Neuron (in vitro differentiated cells): ENCODE measurements at regions not wholly inside any gene's neighbourhood (a gene's known extent, or its start where the extent isn't known, plus 50 kb on each side); places are given as distances from the start of the nearest gene placed in this dataset.

Experiments
- H2AFZ ChIP-seq: one replicate; pipeline ENCODE4 v1.6.1; 2013; ENCODE audit warnings: low read depth, mild to moderate bottlenecking, inconsistent platforms, low read length, moderate library complexity
- H3K27me3 ChIP-seq: one replicate; pipeline ENCODE4 v1.6.1; 2013; ENCODE audit warnings: low read length; ENCODE audit not compliant: insufficient read depth
- H3K36me3 ChIP-seq: one replicate; pipeline ENCODE4 v1.6.1; 2013; ENCODE audit warnings: low read length; ENCODE audit not compliant: insufficient read depth
- H3K4me1 ChIP-seq: one replicate; pipeline ENCODE4 v1.6.1; 2013; ENCODE audit warnings: low read length; ENCODE audit not compliant: insufficient read depth
- H3K4me3 ChIP-seq: 2 replicates; pipeline ENCODE4 v1.5.1; 2013; ENCODE audit warnings: mild to moderate bottlenecking, low read length, moderate library complexity
- H3K9me3 ChIP-seq: one replicate; pipeline ENCODE4 v1.6.1; 2013; ENCODE audit warnings: low read length

GRCh38 chr10:32163071-32163761 is 107.0 kb upstream of the KIF5B start:
- no peaks in the 10 kb centered on the region for H3K27me3 ChIP-seq
- H3K9me3 ChIP-seq = no peaks in the 10 kb centered on the region
- H3K4me1 ChIP-seq = no peaks in the 10 kb centered on the region
- H2AFZ ChIP-seq = no peak overlapping the region
- H3K4me3 ChIP-seq = no peak overlapping the region
- no peaks in the 10 kb centered on the region for H3K36me3 ChIP-seq

- no peak overlapping the region for H2AFZ ChIP-seq
- no peaks in the 10 kb centered on the region for H3K4me1 ChIP-seq
- no peak overlapping the region for H3K4me3 ChIP-seq
- H3K9me3 ChIP-seq = no peaks in the 10 kb centered on the region
- H3K27me3 ChIP-seq = no peaks in the 10 kb centered on the region
- no peaks in the 10 kb centered on the region for H3K36me3 ChIP-seq
Measured at GRCh38 chr10:32161586-32161985, 105.4 kb upstream of the KIF5B start.

- Histone ChIP-seq H3K4me1 (no peaks in the 10 kb centered on the region), H3K27me3 (peaks cover 2% of the 10 kb centered on the region), H2AFZ (no peak overlapping the region), H3K9me3 (no peaks in the 10 kb centered on the region), H3K36me3 (no peaks in the 10 kb centered on the region), H3K4me3 (no peak overlapping the region)
Measured at GRCh38 chr10:32160864-32161263, 104.6 kb upstream of the KIF5B start.

GRCh38 chr10:32159264-32159663 is 103.0 kb upstream of the KIF5B start:
- H3K27me3 ChIP-seq = peaks cover 2% of the 10 kb centered on the region
- H3K9me3 ChIP-seq = no peaks in the 10 kb centered on the region
- no peak overlapping the region for H2AFZ ChIP-seq
- H3K4me1 ChIP-seq = no peaks in the 10 kb centered on the region
- no peak overlapping the region for H3K4me3 ChIP-seq
- no peaks in the 10 kb centered on the region for H3K36me3 ChIP-seq

GRCh38 chr10:32156031-32156495 is 99.8 kb upstream of the KIF5B start:
- Histone ChIP-seq H3K4me3 (no peak overlapping the region), H3K27me3 (peaks cover 2% of the 10 kb centered on the region), H3K36me3 (no peaks in the 10 kb centered on the region), H3K9me3 (no peaks in the 10 kb centered on the region), H2AFZ (no peak overlapping the region), H3K4me1 (no peaks in the 10 kb centered on the region)

GRCh38 chr10:32155075-32155516 is 98.9 kb upstream of the KIF5B start:
- Histone ChIP-seq H2AFZ (no peak overlapping the region), H3K4me1 (no peaks in the 10 kb centered on the region), H3K9me3 (no peaks in the 10 kb centered on the region), H3K4me3 (no peak overlapping the region), H3K27me3 (peaks cover 2% of the 10 kb centered on the region), H3K36me3 (no peaks in the 10 kb centered on the region)

GRCh38 chr10:32153931-32154330 is 97.7 kb upstream of the KIF5B start:
- Histone ChIP-seq H3K36me3 (no peaks in the 10 kb centered on the region), H3K4me1 (no peaks in the 10 kb centered on the region), H2AFZ (no peak overlapping the region), H3K9me3 (no peaks in the 10 kb centered on the region), H3K4me3 (no peak overlapping the region), H3K27me3 (peaks cover 2% of the 10 kb centered on the region)

- Histone ChIP-seq H3K9me3 (no peaks in the 10 kb centered on the region), H3K36me3 (no peaks in the 10 kb centered on the region), H3K4me1 (no peaks in the 10 kb centered on the region), H3K27me3 (peaks cover 2% of the 10 kb centered on the region), H3K4me3 (no peak overlapping the region), H2AFZ (no peak overlapping the region)
Measured at GRCh38 chr10:32153252-32153651, 97.0 kb upstream of the KIF5B start.

GRCh38 chr10:32151871-32152270 is 95.6 kb upstream of the KIF5B start:
- no peak overlapping the region for H2AFZ ChIP-seq
- no peaks in the 10 kb centered on the region for H3K4me1 ChIP-seq
- H3K36me3 ChIP-seq = no peaks in the 10 kb centered on the region
- H3K4me3 ChIP-seq = no peak overlapping the region
- peaks cover 2% of the 10 kb centered on the region for H3K27me3 ChIP-seq
- H3K9me3 ChIP-seq = no peaks in the 10 kb centered on the region

- H3K9me3 ChIP-seq = no peaks in the 10 kb centered on the region
- H3K36me3 ChIP-seq = no peaks in the 10 kb centered on the region
- no peak overlapping the region for H3K4me3 ChIP-seq
- H3K27me3 ChIP-seq = peaks cover 2% of the 10 kb centered on the region
- H3K4me1 ChIP-seq = no peaks in the 10 kb centered on the region
- H2AFZ ChIP-seq = no peak overlapping the region
Measured at GRCh38 chr10:32150532-32151101, 94.4 kb upstream of the KIF5B start.

GRCh38 chr10:32149252-32149955 is 93.2 kb upstream of the KIF5B start:
- Histone ChIP-seq H3K4me3 (no peak overlapping the region), H3K4me1 (no peaks in the 10 kb centered on the region), H2AFZ (no peak overlapping the region), H3K36me3 (no peaks in the 10 kb centered on the region), H3K9me3 (no peaks in the 10 kb centered on the region), H3K27me3 (peaks cover 2% of the 10 kb centered on the region)

- Histone ChIP-seq H3K4me3 (no peak overlapping the region), H3K27me3 (peaks cover 2% of the 10 kb centered on the region), H3K4me1 (no peaks in the 10 kb centered on the region), H3K36me3 (no peaks in the 10 kb centered on the region), H2AFZ (no peak overlapping the region), H3K9me3 (no peaks in the 10 kb centered on the region)
Measured at GRCh38 chr10:32148864-32149251, 92.6 kb upstream of the KIF5B start.

- peaks cover 2% of the 10 kb centered on the region for H3K27me3 ChIP-seq
- no peaks in the 10 kb centered on the region for H3K36me3 ChIP-seq
- H3K4me3 ChIP-seq = no peak overlapping the region
- no peaks in the 10 kb centered on the region for H3K4me1 ChIP-seq
- H2AFZ ChIP-seq = no peak overlapping the region
- no peaks in the 10 kb centered on the region for H3K9me3 ChIP-seq
Measured at GRCh38 chr10:32147730-32148129, 91.5 kb upstream of the KIF5B start.
